Activated T-cell treated with anti-CD3 and anti-CD28 coated beads for 24 hours (primary cell): ENCODE measurements at regions not wholly inside any gene's neighbourhood (a gene's known extent, or its start where the extent isn't known, plus 50 kb on each side); places are given as distances from the start of the nearest gene placed in this dataset.
"Not testable (repeated sequence)": the region's sequence is repeated elsewhere in the genome, so short reads cannot be mapped to it uniquely, and the experiment has no call there.

Source experiments
- DNase-seq: peaks from one replicate; pipeline ENCODE4 v3.0.0-alpha.2; 2020; ENCODE audit warnings: low read depth

GRCh38 chr6:135129136-135129856 is 51.8 kb upstream of the MYB start:
- no peak for DNase-seq

GRCh38 chr6:135128268-135128914 is 52.7 kb upstream of the MYB start:
- DNase-seq, result peak; percentile 59

GRCh38 chr6:135126729-135127128 is 54.4 kb upstream of the MYB start:
- no peak for DNase-seq

GRCh38 chr6:135126034-135126433 is 55.1 kb upstream of the MYB start:
- no peak for DNase-seq

- no peak for DNase-seq
Observed at GRCh38 chr6:135121434-135121833, 59.7 kb upstream of the MYB start.

- DNase-seq, result no peak
Observed at GRCh38 chr6:135118134-135118730, 62.9 kb upstream of the MYB start.

GRCh38 chr6:135117413-135117968 is 62.9 kb upstream of the HBS1L start:
- no peak for DNase-seq

GRCh38 chr6:135116571-135116970 is 61.9 kb upstream of the HBS1L start:
- no peak for DNase-seq

- DNase-seq, result no peak
Observed at GRCh38 chr6:135115834-135116233, 61.2 kb upstream of the HBS1L start.

- no peak for DNase-seq
Observed at GRCh38 chr6:135115411-135115810, 60.8 kb upstream of the HBS1L start.

- DNase-seq, result peak; percentile 41
Observed at GRCh38 chr6:135114355-135115145, 59.9 kb upstream of the HBS1L start.

- no peak for DNase-seq
Observed at GRCh38 chr6:135113860-135114259, 59.2 kb upstream of the HBS1L start.

GRCh38 chr6:135112951-135113350 is 58.3 kb upstream of the HBS1L start:
- DNase-seq, result not testable (repeated sequence)

GRCh38 chr6:135110261-135110781 is 55.7 kb upstream of the HBS1L start:
- DNase-seq, result not testable (repeated sequence)

- DNase-seq, result no peak
Observed at GRCh38 chr6:135109761-135110160, 55.1 kb upstream of the HBS1L start.

- DNase-seq, result no peak
Observed at GRCh38 chr6:135108692-135109091, 54.1 kb upstream of the HBS1L start.

GRCh38 chr6:135106611-135107010 is 52.0 kb upstream of the HBS1L start:
- no peak for DNase-seq

GRCh38 chr6:135105710-135106109 is 51.1 kb upstream of the HBS1L start:
- DNase-seq, result no peak

- no peak for DNase-seq
Observed at GRCh38 chr6:135105299-135105698, 50.7 kb upstream of the HBS1L start.
